K562 (cell line): ENCODE measurements at regions not wholly inside any gene's neighbourhood (a gene's known extent, or its start where the extent isn't known, plus 50 kb on each side); places are given as distances from the start of the nearest gene placed in this dataset.

ENCODE experiments used
- ATAC-seq: fragments of 200-7000 bp; cut with Tn5 transposase; 3 replicates; pipeline ENCODE4 v1.9.1; 2020; ENCODE audit warnings: moderate library complexity
- BruUV-seq: library from RNA; stranded (reverse); fragments of 400-500 nt; replicated peaks from 2 replicates; lab custom pipeline; 2021; lab: Mats Ljungman, UMichigan
- CTCF ChIA-PET: fragments of 300-600 bp; formaldehyde crosslinking; extraction: SDS; loops from one replicate; lab custom pipeline; 2021; ENCODE audit warnings: low intra/inter-chr PET ratio; lab: Yijun Ruan, JAX
- POLR2A ChIA-PET: fragments of 300-600, 350-650 bp; sonication (Branson Sonifier 250); formaldehyde crosslinking; extraction: SDS; loops from one replicate; lab custom pipeline; 2021; ENCODE audit warnings: antibody characterized with exemption, inconsistent platforms; lab: Yijun Ruan, JAX
- DNase-seq, 4 experiments: peaks; one replicate each; pipeline versions ENCODE4 v3.0.0 to v3.0.0-alpha.2; 2011 to 2018; ENCODE audit warnings: low spot score in 3 of 4, mixed read lengths in 3 of 4; ENCODE audit errors: extremely low read depth in 1 of 4
- FAIRE-seq: peaks from 2 replicates; lab custom pipeline; 2011; peaks lifted over from hg19 to GRCh38; lab: Jason Lieb, UNC
- H2AFZ ChIP-seq: 2 replicates; pipeline ENCODE4 v1.6.0; 2011; ENCODE audit warnings: low read depth, low read length, control low read depth, inconsistent platforms
- H3K27ac ChIP-seq: fragments of 200-600 bp; 3 replicates; pipeline ENCODE4 v1.8.0; 2011; ENCODE audit warnings: low read depth, mild to moderate bottlenecking, control low read depth, inconsistent platforms, low read length, moderate library complexity, mixed read lengths; ENCODE audit errors: extremely low read depth
- H3K27me3 ChIP-seq, 2 experiments: fragments of 300-600 bp in 1 of 2; 2 replicates in 1 of 2; 3 replicates in 1 of 2; pipeline versions ENCODE4 v1.6.0 to v1.8.0; 2011; ENCODE audit warnings: inconsistent platforms in 2 of 2, low read length in 2 of 2, mild to moderate bottlenecking in 1 of 2, mixed read lengths in 1 of 2, moderate library complexity in 1 of 2; ENCODE audit not compliant: control insufficient read depth in 2 of 2, insufficient read depth in 2 of 2
- H3K36me3 ChIP-seq: fragments of 300-600 bp; 3 replicates; pipeline ENCODE4 v1.8.0; 2011; ENCODE audit warnings: mild to moderate bottlenecking, low read length, inconsistent platforms; ENCODE audit not compliant: control insufficient read depth, insufficient read depth
- H3K4me1 ChIP-seq, 2 experiments: fragments of 200-600 bp in 1 of 2; replicated peaks in 1 of 2; 2 replicates in 1 of 2; 3 replicates in 1 of 2; pipeline versions ENCODE4 v1.5.1 to v1.8.0; 2011; ENCODE audit warnings: inconsistent platforms in 2 of 2, low read length in 2 of 2, mild to moderate bottlenecking in 1 of 2, mixed read lengths in 1 of 2, moderate library complexity in 1 of 2; ENCODE audit not compliant: control insufficient read depth in 2 of 2, insufficient read depth in 2 of 2
- H3K4me2 ChIP-seq: 2 replicates; pipeline ENCODE4 v1.6.1; 2011; ENCODE audit warnings: low read length, control low read depth, inconsistent platforms, mixed read lengths; ENCODE audit not compliant: insufficient read depth
- H3K4me3 ChIP-seq: fragments of 200-600 bp; sonication (generic), shearing (Covaris generic); 2 replicates; pipeline ENCODE4 v1.5.1; 2016; ENCODE audit warnings: control low read depth, inconsistent platforms
- H3K79me2 ChIP-seq: fragments of 200-600 bp; 3 replicates; pipeline ENCODE4 v1.8.0; 2011; ENCODE audit warnings: low read length, inconsistent platforms; ENCODE audit not compliant: control insufficient read depth, insufficient read depth
- H3K9ac ChIP-seq, 2 experiments: 2 replicates each; pipeline versions ENCODE4 v1.6.0 to v1.6.1; 2011; ENCODE audit warnings: low read depth in 2 of 2, low read length in 2 of 2, control low read depth in 1 of 2, inconsistent platforms in 1 of 2, mild to moderate bottlenecking in 1 of 2, mixed read lengths in 1 of 2; ENCODE audit not compliant: insufficient read depth in 1 of 2
- H3K9me1 ChIP-seq: one replicate; pipeline ENCODE4 v1.6.0; 2011; ENCODE audit warnings: inconsistent platforms, mild to moderate bottlenecking, low read length, moderate library complexity; ENCODE audit not compliant: control insufficient read depth, insufficient read depth
- H3K9me3 ChIP-seq: replicated peaks from 2 replicates; pipeline ENCODE4 v1.5.1; 2011; ENCODE audit warnings: low read depth, low read length, inconsistent platforms; ENCODE audit not compliant: control insufficient read depth, insufficient read depth
- H4K20me1 ChIP-seq: replicated peaks from 2 replicates; pipeline ENCODE4 v1.6.1; 2011; ENCODE audit warnings: low read length, inconsistent platforms, mixed read lengths; ENCODE audit not compliant: control insufficient read depth, insufficient read depth
- CCNT2 ChIP-seq: IDR thresholded peaks from 2 replicates; pipeline ENCODE4 v1.6.1; 2011; ENCODE audit warnings: borderline replicate concordance, low read depth, mild to moderate bottlenecking, moderate library complexity, mixed read lengths, low read length; ENCODE audit not compliant: insufficient read length; ENCODE audit errors: extremely low read depth
- CEBPB ChIP-seq: fragments of 450-650 bp; IDR thresholded peaks from 2 replicates; pipeline ENCODE4 v1.6.1; 2016; ENCODE audit warnings: missing genetic modification characterization, missing compliant biosample characterization
- CREB3 ChIP-seq: fragments of 450-650 bp; conservative IDR thresholded peaks from 2 replicates; pipeline ENCODE4 v1.6.1; 2016; ENCODE audit warnings: missing genetic modification characterization, low read depth, mild to moderate bottlenecking, missing compliant biosample characterization, moderate library complexity
- ELF2 ChIP-seq: fragments of 250-450 bp; sonication (Bioruptor Pico); IDR thresholded peaks from 2 replicates; pipeline ENCODE4 v1.5.0; 2021; ENCODE audit warnings: mild to moderate bottlenecking
- GATAD2A ChIP-seq: fragments of 450-650 bp; IDR thresholded peaks from 2 replicates; pipeline ENCODE4 v1.6.1; 2017
- HDAC6 ChIP-seq: IDR thresholded peaks from 2 replicates; pipeline ENCODE4 v1.6.1; 2012; ENCODE audit warnings: low read depth, mild to moderate bottlenecking, control low read depth, inconsistent platforms, low read length, moderate library complexity
- HMG20A ChIP-seq: fragments of 450-650 bp; formaldehyde crosslinking; conservative IDR thresholded peaks from 2 replicates; pipeline ENCODE4 v1.4.0; 2020; ENCODE audit warnings: mild to moderate bottlenecking, mixed read lengths
- MYNN ChIP-seq, 2 experiments: sonication (generic); formaldehyde crosslinking in 1 of 2; IDR thresholded peaks; 2 replicates each; pipeline versions ENCODE4 v1.5.0 to v1.6.1; 2016 to 2020; ENCODE audit warnings: antibody characterized with exemption in 1 of 2, missing genetic modification reagents in 1 of 2
- PHF8 ChIP-seq: fragments of 200-600 bp; sonication (generic); IDR thresholded peaks from 2 replicates; pipeline ENCODE4 v1.6.1; 2012; ENCODE audit warnings: mixed run types, mild to moderate bottlenecking, inconsistent platforms, low read length, moderate library complexity, borderline replicate concordance
- ZBTB8A ChIP-seq: fragments of 450-650 bp; IDR thresholded peaks from 2 replicates; pipeline ENCODE4 v1.6.1; 2018; ENCODE audit warnings: mild to moderate bottlenecking, moderate library complexity; ENCODE audit not compliant: partially characterized antibody
- ZNF717 ChIP-seq: fragments of 250-450 bp; sonication (Bioruptor Pico); IDR thresholded peaks from 2 replicates; pipeline ENCODE4 v1.5.0; 2021
- WGBS: fragments of 100-300 bp; shearing (Covaris generic); methylation state at CpG from one replicate; pipeline ENCODE4 v1.1.6; 2016; ENCODE audit warnings: low coverage, mixed read lengths; ENCODE audit not compliant: insufficient coverage; ENCODE audit errors: missing lambda C conversion rate; 5-methylcytosine and 5-hydroxymethylcytosine counted together
- in situ Hi-C: fragments of 300-500 bp; cut with MboI; formaldehyde crosslinking; loops from 4 replicates; pipeline ENCODE4 v1.15.0; 2018; ENCODE audit warnings: inconsistent platforms, mixed read lengths
- intact Hi-C: fragments of 100-400 bp; cut with micrococcal nuclease; formaldehyde crosslinking; loops from 2 replicates; pipeline ENCODE4 v1.14.2; 2022
- TF ChIP-seq, protein P1 (sequence below): fragments of 250-450 bp; sonication (Bioruptor Pico); IDR thresholded peaks from 2 replicates; pipeline ENCODE4 v1.4.0; 2020; ENCODE audit warnings: mild to moderate bottlenecking, moderate library complexity

DNA sequence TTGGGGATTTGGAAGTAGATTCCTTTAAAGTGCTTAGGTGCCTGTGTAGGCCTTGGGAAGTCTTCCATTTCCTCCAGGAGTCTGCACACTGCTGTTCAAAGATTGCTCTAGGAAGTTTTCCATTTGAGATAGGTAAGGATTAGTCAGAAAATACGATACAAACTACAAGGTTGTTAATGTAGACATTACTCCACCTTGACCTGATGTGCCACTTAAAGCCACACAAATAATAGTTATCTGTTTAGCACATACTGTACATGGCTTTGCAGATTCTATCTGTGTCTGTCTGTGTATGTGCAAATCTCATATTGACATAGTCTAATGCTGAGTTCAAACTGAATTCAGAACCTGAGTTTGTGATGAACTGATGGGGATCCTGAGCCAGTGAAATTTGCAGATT is 118.4 kb downstream of the RHOU start (continued):
- TF ChIP-seq CREB3 (tag) (no peak), PHF8 (no peak), HDAC6 (no peak), CCNT2 (no peak), HMG20A (no peak)

GRCh38 chr1:228854907-228855306 is 119.6 kb downstream of the RHOU start:
- Histone ChIP-seq H3K4me3 (no peak overlapping the region), H3K9ac (no peak overlapping the region), H3K36me3 (no peaks in the 10 kb centered on the region), H3K4me1 (no peaks in the 10 kb centered on the region), H2AFZ (no peak overlapping the region), H3K9me3 (no peaks in the 10 kb centered on the region), H3K27me3 (peaks cover 0 to 10% of the 10 kb centered on the region in 2 experiments; a peak in 1 of 5 replicates), H4K20me1 (no peaks in the 10 kb centered on the region), H3K9me1 (no peaks in the 10 kb centered on the region), H3K27ac (no peak overlapping the region), H3K4me2 (no peak overlapping the region), H3K79me2 (no peaks in the 10 kb centered on the region)
- DNase-seq (no peak), FAIRE-seq (no peak), ATAC-seq (no peak)
- in situ Hi-C loops, result no loop called here
- BruUV-seq, result no TSS peak
- no peak for TF ChIP-seq ZNF717 (CRISPR knock-in tag)
- TF ChIP-seq ELF2, result no peak
- TF ChIP-seq GATAD2A, result no peak
- 0 out of 2 replicates have a peak, but pooled peaks have one; percentile 50 for TF ChIP-seq CEBPB
- no peak for TF ChIP-seq ZBTB8A
- TF ChIP-seq, protein P1, sequence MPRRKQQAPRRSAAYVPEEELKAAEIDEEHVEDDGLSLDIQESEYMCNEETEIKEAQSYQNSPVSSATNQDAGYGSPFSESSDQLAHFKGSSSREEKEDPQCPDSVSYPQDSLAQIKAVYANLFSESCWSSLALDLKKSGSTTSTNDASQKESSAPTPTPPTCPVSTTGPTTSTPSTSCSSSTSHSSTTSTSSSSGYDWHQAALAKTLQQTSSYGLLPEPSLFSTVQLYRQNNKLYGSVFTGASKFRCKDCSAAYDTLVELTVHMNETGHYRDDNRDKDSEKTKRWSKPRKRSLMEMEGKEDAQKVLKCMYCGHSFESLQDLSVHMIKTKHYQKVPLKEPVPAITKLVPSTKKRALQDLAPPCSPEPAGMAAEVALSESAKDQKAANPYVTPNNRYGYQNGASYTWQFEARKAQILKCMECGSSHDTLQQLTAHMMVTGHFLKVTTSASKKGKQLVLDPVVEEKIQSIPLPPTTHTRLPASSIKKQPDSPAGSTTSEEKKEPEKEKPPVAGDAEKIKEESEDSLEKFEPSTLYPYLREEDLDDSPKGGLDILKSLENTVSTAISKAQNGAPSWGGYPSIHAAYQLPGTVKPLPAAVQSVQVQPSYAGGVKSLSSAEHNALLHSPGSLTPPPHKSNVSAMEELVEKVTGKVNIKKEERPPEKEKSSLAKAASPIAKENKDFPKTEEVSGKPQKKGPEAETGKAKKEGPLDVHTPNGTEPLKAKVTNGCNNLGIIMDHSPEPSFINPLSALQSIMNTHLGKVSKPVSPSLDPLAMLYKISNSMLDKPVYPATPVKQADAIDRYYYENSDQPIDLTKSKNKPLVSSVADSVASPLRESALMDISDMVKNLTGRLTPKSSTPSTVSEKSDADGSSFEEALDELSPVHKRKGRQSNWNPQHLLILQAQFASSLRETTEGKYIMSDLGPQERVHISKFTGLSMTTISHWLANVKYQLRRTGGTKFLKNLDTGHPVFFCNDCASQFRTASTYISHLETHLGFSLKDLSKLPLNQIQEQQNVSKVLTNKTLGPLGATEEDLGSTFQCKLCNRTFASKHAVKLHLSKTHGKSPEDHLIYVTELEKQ, result no peak
- TF ChIP-seq MYNN (IDR thresholded peaks at IDR 0.05), result no peak
- TF ChIP-seq MYNN (CRISPR knock-in tag; IDR thresholded peaks at IDR 0.05), result no peak
- POLR2A ChIA-PET, result no interaction called here
- 1% methylated on average over 3 of the region's 3 CpGs for WGBS
- CTCF ChIA-PET, result interaction anchor here (0.6 kb wide), 1 partner anchor 10 kb away, joined by 3 read pairs; no protein-coding TSS in a partner anchor
- intact Hi-C loops, result no loop called here
